ENCODE measurements at regions not wholly inside any gene's neighbourhood (a gene's known extent, or its start where the extent isn't known, plus 50 kb on each side); places are given as distances from the start of the nearest gene placed in this dataset.

- no peaks in the 10 kb centered on the region for H3K27me3 ChIP-seq
- TF ChIP-seq Cebpa-rat (IDR thresholded peaks at IDR 0.05), result no peak
- no peak overlapping the region for H3K4me3 ChIP-seq
- no peak overlapping the region for H3K4me2 ChIP-seq
- H3K9me3 ChIP-seq, result no peaks in the 10 kb centered on the region
- H4K20me1 ChIP-seq, result no peaks in the 10 kb centered on the region
- no peak overlapping the region for H3K27ac ChIP-seq
- no peaks in the 10 kb centered on the region for H3K36me3 ChIP-seq
- H3K9ac ChIP-seq, result no peak overlapping the region
- no peaks in the 10 kb centered on the region for H3K4me1 ChIP-seq
Measured at GRCh38 chr11:121931748-121932352, 184.2 kb downstream of the BLID start.

- no peak overlapping the region for H3K27ac ChIP-seq
- no peaks in the 10 kb centered on the region for H3K9me3 ChIP-seq
- H3K36me3 ChIP-seq, result no peaks in the 10 kb centered on the region
- H3K4me3 ChIP-seq, result no peak overlapping the region
- no peak overlapping the region for H3K9ac ChIP-seq
- no peaks in the 10 kb centered on the region for H4K20me1 ChIP-seq
- no peaks in the 10 kb centered on the region for H3K27me3 ChIP-seq
- no peaks in the 10 kb centered on the region for H3K4me1 ChIP-seq
- H3K4me2 ChIP-seq, result no peak overlapping the region
- TF ChIP-seq Cebpa-rat (IDR thresholded peaks at IDR 0.05), result no peak
Measured at GRCh38 chr11:121931121-121931520, 184.9 kb downstream of the BLID start.

GRCh38 chr11:121930004-121930965, 185.7 kb downstream of the BLID start:
- H3K27me3 ChIP-seq, result no peaks in the 10 kb centered on the region
- H3K27ac ChIP-seq, result no peak overlapping the region
- TF ChIP-seq Cebpa-rat (IDR thresholded peaks at IDR 0.05), result no peak
- no peaks in the 10 kb centered on the region for H4K20me1 ChIP-seq
- H3K4me3 ChIP-seq, result no peak overlapping the region
- H3K4me1 ChIP-seq, result no peaks in the 10 kb centered on the region
- H3K9me3 ChIP-seq, result no peaks in the 10 kb centered on the region
- no peak overlapping the region for H3K9ac ChIP-seq
- H3K4me2 ChIP-seq, result no peak overlapping the region
- H3K36me3 ChIP-seq, result no peaks in the 10 kb centered on the region

- Histone ChIP-seq H3K36me3 (no peaks in the 10 kb centered on the region), H3K27ac (no peak overlapping the region), H4K20me1 (no peaks in the 10 kb centered on the region), H3K27me3 (no peaks in the 10 kb centered on the region), H3K9ac (no peak overlapping the region), H3K9me3 (no peaks in the 10 kb centered on the region), H3K4me2 (no peak overlapping the region), H3K4me3 (no peak overlapping the region), H3K4me1 (no peaks in the 10 kb centered on the region)
- no peak for TF ChIP-seq Cebpa-rat (IDR thresholded peaks at IDR 0.05)
Measured at GRCh38 chr11:121929581-121929980, 186.4 kb downstream of the BLID start.

GRCh38 chr11:121928597-121929580, 187.1 kb downstream of the BLID start:
- Histone ChIP-seq H3K36me3 (no peaks in the 10 kb centered on the region), H3K27ac (no peak overlapping the region), H3K4me3 (no peak overlapping the region), H3K27me3 (no peaks in the 10 kb centered on the region), H3K9ac (no peak overlapping the region), H3K4me2 (no peak overlapping the region), H4K20me1 (no peaks in the 10 kb centered on the region), H3K4me1 (no peaks in the 10 kb centered on the region), H3K9me3 (no peaks in the 10 kb centered on the region)
- TF ChIP-seq Cebpa-rat (IDR thresholded peaks at IDR 0.05), result no peak

- no peaks in the 10 kb centered on the region for H3K4me1 ChIP-seq
- H3K27me3 ChIP-seq, result no peaks in the 10 kb centered on the region
- H3K4me3 ChIP-seq, result no peak overlapping the region
- H3K9ac ChIP-seq, result no peak overlapping the region
- H3K9me3 ChIP-seq, result no peaks in the 10 kb centered on the region
- H3K27ac ChIP-seq, result no peak overlapping the region
- H3K4me2 ChIP-seq, result no peak overlapping the region
- no peak for TF ChIP-seq Cebpa-rat (IDR thresholded peaks at IDR 0.05)
- no peaks in the 10 kb centered on the region for H3K36me3 ChIP-seq
- H4K20me1 ChIP-seq, result no peaks in the 10 kb centered on the region
Measured at GRCh38 chr11:121927789-121928188, 188.2 kb downstream of the BLID start.

GRCh38 chr11:121927097-121927785, 188.8 kb downstream of the BLID start:
- H3K4me1 ChIP-seq, result no peaks in the 10 kb centered on the region
- no peaks in the 10 kb centered on the region for H3K36me3 ChIP-seq
- no peak overlapping the region for H3K4me3 ChIP-seq
- no peak for TF ChIP-seq Cebpa-rat (IDR thresholded peaks at IDR 0.05)
- H3K4me2 ChIP-seq, result no peak overlapping the region
- no peak overlapping the region for H3K9ac ChIP-seq
- no peaks in the 10 kb centered on the region for H4K20me1 ChIP-seq
- no peaks in the 10 kb centered on the region for H3K27me3 ChIP-seq
- no peak overlapping the region for H3K27ac ChIP-seq
- no peaks in the 10 kb centered on the region for H3K9me3 ChIP-seq

- H3K4me3 ChIP-seq, result no peak overlapping the region
- H3K27me3 ChIP-seq, result no peaks in the 10 kb centered on the region
- no peaks in the 10 kb centered on the region for H4K20me1 ChIP-seq
- H3K9me3 ChIP-seq, result no peaks in the 10 kb centered on the region
- no peak overlapping the region for H3K9ac ChIP-seq
- H3K36me3 ChIP-seq, result no peaks in the 10 kb centered on the region
- no peak overlapping the region for H3K4me2 ChIP-seq
- TF ChIP-seq Cebpa-rat (IDR thresholded peaks at IDR 0.05), result no peak
- no peaks in the 10 kb centered on the region for H3K4me1 ChIP-seq
- no peak overlapping the region for H3K27ac ChIP-seq
Measured at GRCh38 chr11:121924191-121924590, 191.8 kb downstream of the BLID start.

GRCh38 chr11:121917482-121917881, 198.5 kb downstream of the BLID start:
- Histone ChIP-seq H3K36me3 (no peaks in the 10 kb centered on the region), H3K4me3 (no peak overlapping the region), H3K27ac (no peak overlapping the region), H4K20me1 (no peaks in the 10 kb centered on the region), H3K4me1 (no peaks in the 10 kb centered on the region), H3K9me3 (no peaks in the 10 kb centered on the region), H3K9ac (no peak overlapping the region), H3K4me2 (no peak overlapping the region), H3K27me3 (no peaks in the 10 kb centered on the region)
- TF ChIP-seq Cebpa-rat (IDR thresholded peaks at IDR 0.05), result no peak

All from BLaER1 (cell line).